GM13977 (cell line): ENCODE measurements at regions not wholly inside any gene's neighbourhood (a gene's known extent, or its start where the extent isn't known, plus 50 kb on each side); places are given as distances from the start of the nearest gene placed in this dataset.

Source experiments
- DNase-seq: peaks from one replicate; pipeline ENCODE4 v3.0.0; 2012; ENCODE audit warnings: low spot score
- CTCF ChIP-seq: IDR thresholded peaks from 2 replicates; pipeline ENCODE4 v1.5.1; 2012; ENCODE audit warnings: mild to moderate bottlenecking, control low read depth; ENCODE audit not compliant: insufficient read depth; ENCODE audit errors: extremely low read depth, missing control alignments
- in situ Hi-C: fragments of 300-500 bp; cut with MboI; formaldehyde crosslinking; loops from one replicate; pipeline ENCODE4 v1.12.0; 2022; ENCODE audit warnings: low sequenced_read_pairs, low pct_unique_long_range_greater_than_20kb, mixed read lengths, inconsistent platforms; ENCODE audit not compliant: unreplicated experiment

GRCh38 chr22:47297261-47298016 lies 535.0 kb downstream of the TBC1D22A start:
- in situ Hi-C loops = no loop called here
- no peak for TF ChIP-seq CTCF
- DNase-seq = no peak

- DNase-seq = no peak
- in situ Hi-C loops = no loop called here
- no peak for TF ChIP-seq CTCF
Measured at GRCh38 chr22:47296405-47297260, 534.2 kb downstream of the TBC1D22A start.

DNA sequence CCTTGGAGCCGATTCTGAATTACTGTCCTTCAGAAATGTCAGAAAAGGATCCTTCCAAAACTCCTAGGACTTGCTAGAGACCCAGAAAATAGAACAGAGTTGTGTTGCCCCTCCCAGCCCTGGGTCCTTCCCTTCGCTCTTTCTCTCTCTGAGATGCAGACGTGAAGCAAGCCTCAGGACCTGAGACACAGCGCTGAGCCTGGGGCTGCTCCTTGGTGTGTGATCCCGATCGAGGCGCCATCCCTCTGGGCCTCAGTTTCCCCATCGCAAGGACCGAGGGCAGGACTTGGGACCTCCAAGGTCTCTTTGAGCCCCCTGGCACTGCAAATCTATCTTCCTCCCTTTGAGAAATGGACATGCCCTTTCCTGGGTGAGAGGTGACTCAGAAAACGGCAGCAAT lies 533.5 kb downstream of the TBC1D22A start:
- no peak for TF ChIP-seq CTCF
- in situ Hi-C loops = no loop called here
- no peak for DNase-seq

DNA sequence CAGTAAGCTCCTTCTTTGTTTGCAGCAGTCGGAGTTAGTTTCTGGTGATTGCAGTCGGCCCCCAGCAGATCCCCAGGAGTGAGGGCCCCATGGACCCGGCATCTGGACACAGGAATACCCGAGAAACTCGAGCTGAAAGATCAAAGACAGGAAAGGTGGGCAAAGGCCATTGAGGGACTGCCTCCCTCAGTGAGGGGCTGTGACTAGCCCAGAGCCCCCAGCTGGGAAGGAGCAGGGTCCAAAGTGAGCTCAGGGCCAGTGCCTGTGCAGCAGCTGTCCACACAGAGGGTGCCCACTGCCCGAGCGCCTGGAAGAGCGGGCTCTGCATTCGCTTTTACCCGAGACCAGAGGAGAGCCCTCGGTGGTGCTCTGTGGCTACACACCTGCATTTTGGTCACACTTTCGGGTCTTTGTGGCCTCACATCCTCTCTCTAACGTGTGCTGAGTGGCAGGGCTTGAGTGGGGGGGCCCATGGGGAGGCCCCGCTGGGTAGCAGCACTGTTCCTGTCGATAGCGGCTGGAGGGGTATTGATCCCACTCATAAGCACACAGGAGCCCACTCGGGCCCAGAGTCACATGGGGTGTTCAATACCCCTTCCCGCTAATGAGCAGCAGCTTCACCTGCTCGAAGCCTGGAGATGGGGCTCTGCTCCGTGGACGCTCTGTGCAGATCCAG lies 532.9 kb downstream of the TBC1D22A start:
- DNase-seq = no peak
- in situ Hi-C loops = no loop called here

GRCh38 chr22:47294576-47294975 lies 532.1 kb downstream of the TBC1D22A start:
- no peak for TF ChIP-seq CTCF
- no peak for DNase-seq
- in situ Hi-C loops = no loop called here

More for the DNA sequence above, 532.9 kb downstream of the TBC1D22A start:
- TF ChIP-seq CTCF = no peak

DNA sequence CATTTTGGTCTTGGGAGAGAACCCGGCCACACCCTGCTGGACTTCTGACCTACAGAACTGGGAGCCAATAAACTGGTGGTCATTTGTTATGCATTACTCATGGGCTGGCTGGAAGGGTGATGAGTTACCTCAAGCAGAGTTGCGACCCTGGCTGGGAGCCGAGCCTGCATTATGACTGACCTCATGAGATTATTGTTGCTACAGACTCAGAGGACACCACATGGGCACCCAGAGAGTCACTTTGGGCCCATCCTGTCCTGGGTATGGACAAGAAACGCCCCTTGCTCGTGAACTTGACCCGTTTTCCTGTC lies 531.7 kb downstream of the TBC1D22A start:
- in situ Hi-C loops = no loop called here
- DNase-seq = no peak
- TF ChIP-seq CTCF = no peak
